ENCODE measurements at regions not wholly inside any gene's neighbourhood (a gene's known extent, or its start where the extent isn't known, plus 50 kb on each side); places are given as distances from the start of the nearest gene placed in this dataset.

DNA sequence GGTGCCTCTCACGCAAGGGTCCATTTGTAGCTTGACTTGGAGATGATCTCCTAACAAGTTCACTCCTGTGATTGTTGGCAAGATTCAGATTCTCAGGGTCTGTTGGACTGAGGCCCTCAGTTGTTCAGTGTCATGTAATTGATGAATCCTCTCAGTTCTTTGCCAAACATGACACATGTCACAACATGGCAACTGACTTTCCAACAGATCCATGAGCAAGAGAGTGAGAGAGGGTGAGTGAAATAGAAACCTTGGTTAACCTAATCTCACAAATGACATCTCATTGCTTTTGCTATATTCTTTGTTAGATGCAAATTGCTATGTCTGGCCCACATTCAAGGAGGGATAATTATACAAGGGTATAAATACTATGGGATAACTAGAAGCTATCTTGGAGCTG, 231.0 kb upstream of the PCDH10 start:
- H3K4me1 Mint-ChIP-seq (ENCODE audit: low read depth), result no peaks in the 10 kb centered on the region
- no peak overlapping the region for H3K27ac Mint-ChIP-seq (ENCODE audit: unreplicated experiment)
- no peak for DNase-seq (ENCODE audit: low spot score)
- no peak overlapping the region for H3K4me3 Mint-ChIP-seq (ENCODE audit: unreplicated experiment)
- H3K27me3 Mint-ChIP-seq (ENCODE audit: low read depth), result no peaks in the 10 kb centered on the region
- TF ChIP-seq, protein P1, sequence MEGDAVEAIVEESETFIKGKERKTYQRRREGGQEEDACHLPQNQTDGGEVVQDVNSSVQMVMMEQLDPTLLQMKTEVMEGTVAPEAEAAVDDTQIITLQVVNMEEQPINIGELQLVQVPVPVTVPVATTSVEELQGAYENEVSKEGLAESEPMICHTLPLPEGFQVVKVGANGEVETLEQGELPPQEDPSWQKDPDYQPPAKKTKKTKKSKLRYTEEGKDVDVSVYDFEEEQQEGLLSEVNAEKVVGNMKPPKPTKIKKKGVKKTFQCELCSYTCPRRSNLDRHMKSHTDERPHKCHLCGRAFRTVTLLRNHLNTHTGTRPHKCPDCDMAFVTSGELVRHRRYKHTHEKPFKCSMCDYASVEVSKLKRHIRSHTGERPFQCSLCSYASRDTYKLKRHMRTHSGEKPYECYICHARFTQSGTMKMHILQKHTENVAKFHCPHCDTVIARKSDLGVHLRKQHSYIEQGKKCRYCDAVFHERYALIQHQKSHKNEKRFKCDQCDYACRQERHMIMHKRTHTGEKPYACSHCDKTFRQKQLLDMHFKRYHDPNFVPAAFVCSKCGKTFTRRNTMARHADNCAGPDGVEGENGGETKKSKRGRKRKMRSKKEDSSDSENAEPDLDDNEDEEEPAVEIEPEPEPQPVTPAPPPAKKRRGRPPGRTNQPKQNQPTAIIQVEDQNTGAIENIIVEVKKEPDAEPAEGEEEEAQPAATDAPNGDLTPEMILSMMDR (IDR thresholded peaks at IDR 0.05), result no peak
- H3K9me3 Mint-ChIP-seq (ENCODE audit: low read depth), result no peaks in the 10 kb centered on the region
- H3K36me3 Mint-ChIP-seq (ENCODE audit: low read depth), result no peaks in the 10 kb centered on the region

DNA sequence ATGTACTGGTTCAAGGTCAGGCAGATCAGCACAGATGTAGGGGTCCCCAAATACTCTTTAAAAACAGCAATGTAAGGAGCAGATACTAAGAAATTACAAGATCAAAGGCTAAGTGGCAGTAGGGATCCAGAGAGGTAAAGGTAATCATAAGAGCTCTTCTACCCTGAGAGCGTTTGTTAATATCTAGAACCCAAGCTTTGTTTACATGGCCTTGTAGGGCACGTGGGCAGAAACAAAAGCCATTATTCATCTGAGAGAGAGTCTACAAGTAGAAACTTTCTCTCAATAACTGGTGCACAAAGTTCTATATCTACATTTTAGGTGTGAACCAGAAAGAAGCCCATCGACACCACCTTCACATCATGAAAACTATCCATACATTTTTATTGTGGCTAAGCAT, 225.6 kb upstream of the PCDH10 start:
- Mint-ChIP-seq H3K4me1 (ENCODE audit: low read depth) (no peaks in the 10 kb centered on the region), H3K27ac (ENCODE audit: unreplicated experiment) (no peak overlapping the region), H3K27me3 (ENCODE audit: low read depth) (no peaks in the 10 kb centered on the region), H3K4me3 (ENCODE audit: unreplicated experiment) (no peak overlapping the region), H3K36me3 (ENCODE audit: low read depth) (no peaks in the 10 kb centered on the region), H3K9me3 (ENCODE audit: low read depth) (no peaks in the 10 kb centered on the region)
- TF ChIP-seq, protein P1 (IDR thresholded peaks at IDR 0.05), result no peak
- no peak for DNase-seq (ENCODE audit: low spot score)

DNA sequence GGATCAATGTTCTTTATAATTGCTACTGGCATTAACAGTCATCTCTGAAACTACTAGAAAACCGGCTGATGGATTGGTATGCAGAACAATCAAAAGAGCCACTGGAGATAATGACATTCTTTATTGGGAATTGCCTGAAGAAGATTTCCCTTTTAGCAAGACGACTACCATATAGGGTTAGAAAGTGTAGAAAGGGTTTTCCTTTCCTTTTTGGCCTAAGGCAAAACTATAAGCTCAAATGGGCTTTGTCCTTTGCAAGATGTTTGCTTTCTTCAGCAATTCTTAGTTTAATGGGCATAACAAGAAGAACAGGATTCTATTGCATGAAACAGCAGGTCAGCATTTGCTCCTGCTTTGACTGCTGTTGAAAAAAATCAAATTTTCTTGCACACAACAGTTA, 214.2 kb upstream of the PCDH10 start:
- Mint-ChIP-seq H3K4me3 (ENCODE audit: unreplicated experiment) (no peak overlapping the region), H3K4me1 (ENCODE audit: low read depth) (peaks cover 4% of the 10 kb centered on the region), H3K27me3 (ENCODE audit: low read depth) (no peaks in the 10 kb centered on the region), H3K27ac (ENCODE audit: unreplicated experiment) (no peak overlapping the region), H3K36me3 (ENCODE audit: low read depth) (no peaks in the 10 kb centered on the region), H3K9me3 (ENCODE audit: low read depth) (peaks cover 5% of the 10 kb centered on the region)
- DNase-seq (ENCODE audit: low spot score), result no peak
- TF ChIP-seq, protein P1 (IDR thresholded peaks at IDR 0.05), result no peak

GRCh38 chr4:132955146-132955545, 193.9 kb upstream of the PCDH10 start:
- DNase-seq (ENCODE audit: low spot score), result no peak
- Mint-ChIP-seq H3K27ac (ENCODE audit: unreplicated experiment) (no peak overlapping the region), H3K36me3 (ENCODE audit: low read depth) (no peaks in the 10 kb centered on the region), H3K4me1 (ENCODE audit: low read depth) (no peaks in the 10 kb centered on the region), H3K9me3 (ENCODE audit: low read depth) (peaks cover 2% of the 10 kb centered on the region), H3K4me3 (ENCODE audit: unreplicated experiment) (no peak overlapping the region), H3K27me3 (ENCODE audit: low read depth) (no peaks in the 10 kb centered on the region)
- TF ChIP-seq, protein P1 (IDR thresholded peaks at IDR 0.05), result no peak

- H3K4me1 Mint-ChIP-seq (ENCODE audit: low read depth), result no peaks in the 10 kb centered on the region
- no peak overlapping the region for H3K4me3 Mint-ChIP-seq (ENCODE audit: unreplicated experiment)
- H3K27me3 Mint-ChIP-seq (ENCODE audit: low read depth), result no peaks in the 10 kb centered on the region
- TF ChIP-seq, protein P1 (IDR thresholded peaks at IDR 0.05), result no peak
- no peak for DNase-seq (ENCODE audit: low spot score)
- no peak overlapping the region for H3K27ac Mint-ChIP-seq (ENCODE audit: unreplicated experiment)
- H3K36me3 Mint-ChIP-seq (ENCODE audit: low read depth), result no peaks in the 10 kb centered on the region
- H3K9me3 Mint-ChIP-seq (ENCODE audit: low read depth), result no peaks in the 10 kb centered on the region
Measured at GRCh38 chr4:132956962-132957361, 192.1 kb upstream of the PCDH10 start.
